Stomach smooth muscle (tissue), 2 donors: ENCODE measurements at regions not wholly inside any gene's neighbourhood (a gene's known extent, or its start where the extent isn't known, plus 50 kb on each side); places are given as distances from the start of the nearest gene placed in this dataset.

ENCODE experiments used
- H3K27ac ChIP-seq: one replicate; pipeline ENCODE4 v1.7.0; 2013; ENCODE audit warnings: mild to moderate bottlenecking, low read length, inconsistent platforms
- H3K27me3 ChIP-seq, 2 donors: one replicate each; pipeline ENCODE4 v1.7.0; 2013; ENCODE audit warnings: low read length in 2 of 2; ENCODE audit not compliant: insufficient read depth in 2 of 2, control insufficient read depth in 1 of 2
- H3K36me3 ChIP-seq, 2 donors: one replicate each; pipeline ENCODE4 v1.7.0; 2013; ENCODE audit warnings: low read length in 2 of 2; ENCODE audit not compliant: control insufficient read depth in 2 of 2, insufficient read depth in 2 of 2
- H3K4me1 ChIP-seq: one replicate; pipeline ENCODE4 v1.7.0; 2013; ENCODE audit warnings: low read length; ENCODE audit not compliant: control insufficient read depth, insufficient read depth
- H3K4me3 ChIP-seq, 2 donors: one replicate each; pipeline ENCODE4 v1.7.0; 2013; ENCODE audit warnings: low read length in 2 of 2
- H3K9ac ChIP-seq, 2 donors: one replicate each; pipeline ENCODE4 v1.7.0; 2013; ENCODE audit warnings: low read length in 2 of 2, mild to moderate bottlenecking in 1 of 2
- H3K9me3 ChIP-seq, 2 donors: one replicate each; pipeline ENCODE4 v1.7.0; 2013; ENCODE audit warnings: low read length in 2 of 2; ENCODE audit not compliant: control insufficient read depth in 2 of 2
- donor health status: healthy.
- donor health status: Pancreatic carcinoma.

GRCh38 chr4:56099378-56099786 is 150.6 kb downstream of the CEP135 start:
- H3K4me1 ChIP-seq, result no peaks in the 10 kb centered on the region
- H3K27ac ChIP-seq, result no peak overlapping the region
- H3K9ac ChIP-seq, result no peak overlapping the region
- no peaks in the 10 kb centered on the region for H3K27me3 ChIP-seq
- no peaks in the 10 kb centered on the region for H3K9me3 ChIP-seq
- H3K36me3 ChIP-seq, result no peaks in the 10 kb centered on the region
- H3K4me3 ChIP-seq, result no peak overlapping the region

- no peak overlapping the region for H3K9ac ChIP-seq
- H3K27me3 ChIP-seq, result no peaks in the 10 kb centered on the region
- H3K4me1 ChIP-seq, result no peaks in the 10 kb centered on the region
- H3K9me3 ChIP-seq, result no peaks in the 10 kb centered on the region
- no peak overlapping the region for H3K27ac ChIP-seq
- H3K36me3 ChIP-seq, result no peaks in the 10 kb centered on the region
- H3K4me3 ChIP-seq, result no peak overlapping the region
These were observed 144.8 kb downstream of the CEP135 start for GRCh38 chr4:56093576-56093975.

GRCh38 chr4:56092540-56092939 is 143.8 kb downstream of the CEP135 start:
- Histone ChIP-seq H3K4me1 (no peaks in the 10 kb centered on the region), H3K4me3 (no peak overlapping the region), H3K9ac (no peak overlapping the region), H3K27me3 (no peaks in the 10 kb centered on the region), H3K36me3 (no peaks in the 10 kb centered on the region), H3K27ac (no peak overlapping the region), H3K9me3 (no peaks in the 10 kb centered on the region)

- no peak overlapping the region for H3K4me3 ChIP-seq
- no peaks in the 10 kb centered on the region for H3K9me3 ChIP-seq
- no peak overlapping the region for H3K27ac ChIP-seq
- H3K36me3 ChIP-seq, result no peaks in the 10 kb centered on the region
- no peaks in the 10 kb centered on the region for H3K27me3 ChIP-seq
- no peaks in the 10 kb centered on the region for H3K4me1 ChIP-seq
- no peak overlapping the region for H3K9ac ChIP-seq
These were observed 137.8 kb downstream of the CEP135 start for GRCh38 chr4:56086561-56086960.

- Histone ChIP-seq H3K4me3 (no peak overlapping the region), H3K27ac (no peak overlapping the region), H3K36me3 (no peaks in the 10 kb centered on the region), H3K9me3 (no peaks in the 10 kb centered on the region), H3K4me1 (no peaks in the 10 kb centered on the region), H3K9ac (no peak overlapping the region), H3K27me3 (no peaks in the 10 kb centered on the region)
These were observed 137.4 kb downstream of the CEP135 start for GRCh38 chr4:56086073-56086541.

GRCh38 chr4:56085275-56085674 is 136.5 kb downstream of the CEP135 start:
- no peak overlapping the region for H3K9ac ChIP-seq
- H3K27me3 ChIP-seq, result no peaks in the 10 kb centered on the region
- H3K9me3 ChIP-seq, result no peaks in the 10 kb centered on the region
- H3K4me3 ChIP-seq, result no peak overlapping the region
- H3K36me3 ChIP-seq, result no peaks in the 10 kb centered on the region
- H3K4me1 ChIP-seq, result no peaks in the 10 kb centered on the region
- no peak overlapping the region for H3K27ac ChIP-seq

- no peaks in the 10 kb centered on the region for H3K4me1 ChIP-seq
- H3K27me3 ChIP-seq, result no peaks in the 10 kb centered on the region
- no peak overlapping the region for H3K9ac ChIP-seq
- no peaks in the 10 kb centered on the region for H3K9me3 ChIP-seq
- H3K27ac ChIP-seq, result no peak overlapping the region
- no peak overlapping the region for H3K4me3 ChIP-seq
- H3K36me3 ChIP-seq, result no peaks in the 10 kb centered on the region
These were observed 136.1 kb downstream of the CEP135 start for GRCh38 chr4:56084851-56085250.
